Stimulated activated CD8-positive, alpha-beta memory T cell treated with anti-CD3 and anti-CD28 coated beads, Interleukin-15, amount 100 ng/mL, for 4 hours (primary cell): ENCODE measurements at regions not wholly inside any gene's neighbourhood (a gene's known extent, or its start where the extent isn't known, plus 50 kb on each side); places are given as distances from the start of the nearest gene placed in this dataset.

Experiments used
- DNase-seq, 2 donors: peaks; one replicate each; pipeline ENCODE4 v3.0.0-alpha.2; 2020; ENCODE audit warnings: low read depth in 2 of 2

GRCh38 chr10:130741901-130742855, 569.3 kb downstream of the TCERG1L start:
- DNase-seq, result no peak

DNA sequence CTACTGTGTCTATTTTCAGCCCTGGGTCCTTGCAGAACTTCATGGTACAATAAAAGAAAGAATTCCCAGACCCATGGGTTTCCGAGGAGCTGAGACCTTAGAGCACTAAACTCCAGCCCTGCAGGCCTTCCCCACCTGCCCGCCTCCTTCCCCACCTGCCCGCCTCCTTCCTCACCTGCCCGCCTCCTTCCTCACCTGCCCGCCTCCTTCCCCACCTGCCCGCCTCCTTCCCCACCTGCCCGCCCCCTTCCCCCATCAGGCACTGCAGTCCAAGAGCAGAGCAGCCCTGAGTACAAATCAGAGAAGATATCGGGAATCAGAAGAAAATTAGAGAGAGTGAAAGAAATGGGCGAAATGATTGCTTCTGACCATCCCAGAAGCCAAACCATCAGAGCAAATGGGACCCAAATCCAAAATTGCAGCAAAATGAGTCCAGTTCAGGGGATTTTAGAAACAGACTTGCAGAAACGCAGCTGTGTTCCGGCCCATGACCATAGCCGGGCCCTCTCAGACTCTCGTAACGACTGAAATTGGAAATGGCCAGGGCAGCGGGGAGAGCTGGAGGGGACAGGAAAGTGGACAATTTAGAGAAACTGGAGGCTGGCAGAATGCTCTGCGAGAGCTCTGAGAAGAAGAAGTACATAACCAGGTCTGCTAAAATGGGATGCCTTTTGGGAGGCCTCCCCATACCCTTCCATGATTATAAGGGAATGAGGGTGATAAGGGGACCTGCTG, 568.4 kb downstream of the TCERG1L start:
- no peak for DNase-seq

DNA sequence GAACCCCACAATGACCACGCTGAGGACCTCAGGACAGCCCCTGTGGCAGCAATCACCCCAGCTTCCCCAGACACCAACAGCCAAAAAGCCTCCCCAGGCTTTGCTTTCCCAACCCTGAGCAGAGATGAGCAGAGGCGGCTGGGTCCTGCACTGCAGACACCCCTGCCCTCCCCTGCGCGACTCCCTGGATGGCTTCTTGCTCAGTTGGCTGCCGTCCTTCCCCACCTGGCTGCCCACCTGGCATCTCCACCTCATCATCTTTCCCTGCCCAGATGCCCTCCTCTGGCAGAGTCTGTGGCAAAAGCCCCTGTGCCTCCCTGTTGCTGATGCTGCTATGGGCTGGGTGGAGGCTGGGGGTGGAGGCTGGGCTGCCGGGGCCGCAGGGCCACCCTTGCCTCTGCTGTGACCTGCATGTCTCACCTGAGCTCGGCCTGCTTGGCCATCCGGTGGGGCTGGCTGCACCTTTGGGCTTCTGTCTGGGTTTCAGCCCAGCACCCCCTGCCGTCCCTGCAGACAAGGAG, 567.7 kb downstream of the TCERG1L start:
- no peak for DNase-seq

- no peak for DNase-seq
These were observed 566.9 kb downstream of the TCERG1L start for GRCh38 chr10:130744631-130745030.

GRCh38 chr10:130745251-130745650, 566.3 kb downstream of the TCERG1L start:
- DNase-seq, result no peak

- no peak for DNase-seq
These were observed 565.7 kb downstream of the TCERG1L start for GRCh38 chr10:130745821-130746220.

DNA sequence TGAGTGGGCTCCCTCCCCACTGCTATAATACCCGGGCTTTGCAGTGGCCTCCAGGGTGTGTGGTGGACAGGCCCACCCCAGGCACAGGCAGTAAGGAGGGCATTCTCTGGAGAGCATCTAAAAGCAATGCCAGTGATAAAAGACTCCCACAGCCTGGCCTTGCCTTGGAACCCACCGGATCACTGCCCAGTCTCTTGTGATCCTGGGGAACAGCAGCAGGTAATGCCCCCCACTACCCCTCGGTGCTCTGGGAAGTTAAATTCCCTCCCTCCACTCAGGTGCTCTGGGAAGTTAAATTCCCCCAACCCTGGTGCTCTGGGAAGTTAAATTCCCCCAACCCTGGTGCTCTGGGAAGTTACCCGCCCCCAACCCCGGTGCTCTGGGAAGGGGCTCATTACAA, 565.2 kb downstream of the TCERG1L start:
- DNase-seq, result no peak

DNA sequence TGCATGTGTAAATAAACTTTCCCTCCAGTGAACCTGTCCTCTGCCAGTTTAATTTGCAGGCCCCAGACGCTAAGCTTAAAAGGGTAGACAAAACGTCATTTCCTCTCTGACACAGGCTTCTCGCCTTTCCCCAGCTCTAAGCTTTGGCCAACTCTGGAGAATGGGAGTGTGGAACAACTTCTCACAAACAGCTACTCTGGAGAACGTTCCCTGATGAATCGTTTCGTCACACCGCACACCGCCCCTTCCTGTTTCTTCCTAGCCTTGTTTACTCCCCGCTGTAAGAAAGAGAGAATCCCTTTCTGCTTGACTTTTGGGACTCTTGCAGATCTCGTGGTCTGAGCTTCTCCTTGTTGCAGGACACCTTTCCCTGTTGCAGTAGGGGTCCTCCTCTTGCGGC, 564.2 kb downstream of the TCERG1L start:
- DNase-seq, result no peak

DNA sequence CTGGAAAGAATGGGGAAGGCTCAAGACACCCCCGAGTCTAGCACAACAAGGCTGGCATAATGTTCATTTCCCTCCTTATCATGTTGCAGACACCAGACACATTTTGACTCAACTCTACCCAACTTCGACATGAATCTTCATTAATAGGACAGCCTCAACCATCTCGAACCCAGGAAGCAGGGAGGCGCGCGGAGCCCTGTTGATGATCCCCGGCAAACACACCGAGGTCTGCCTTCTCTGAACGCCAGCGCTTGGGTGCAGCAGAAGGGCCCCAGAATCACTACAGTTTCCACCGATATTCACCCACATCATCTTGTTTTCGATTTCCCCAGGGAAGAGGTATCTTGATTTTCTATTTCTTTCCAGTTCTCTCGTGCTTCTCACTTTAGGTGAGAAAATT, 563.6 kb downstream of the TCERG1L start:
- DNase-seq, result no peak

- no peak for DNase-seq
These were observed 563.0 kb downstream of the TCERG1L start for GRCh38 chr10:130748409-130749057.

DNA sequence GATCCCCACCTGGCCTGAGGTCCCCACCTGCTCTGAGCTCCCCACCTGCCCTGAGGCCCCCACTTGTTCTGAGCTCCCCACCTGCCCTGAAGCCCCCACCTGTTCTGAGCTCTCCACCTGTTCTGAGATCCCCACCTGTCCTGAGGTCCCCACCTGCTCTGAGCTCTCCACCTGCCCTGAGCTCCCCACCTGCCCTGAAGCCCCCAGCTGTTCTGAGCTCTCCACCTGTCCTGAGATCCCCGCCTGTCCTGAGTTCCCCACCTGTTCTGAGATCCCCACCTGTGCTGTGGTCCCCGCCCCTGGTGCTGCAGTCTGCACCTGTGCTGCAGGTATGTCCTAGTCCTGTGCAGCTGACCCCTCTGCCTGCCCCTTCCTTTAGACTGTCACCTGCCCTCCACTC, 561.6 kb downstream of the TCERG1L start:
- no peak for DNase-seq

DNA sequence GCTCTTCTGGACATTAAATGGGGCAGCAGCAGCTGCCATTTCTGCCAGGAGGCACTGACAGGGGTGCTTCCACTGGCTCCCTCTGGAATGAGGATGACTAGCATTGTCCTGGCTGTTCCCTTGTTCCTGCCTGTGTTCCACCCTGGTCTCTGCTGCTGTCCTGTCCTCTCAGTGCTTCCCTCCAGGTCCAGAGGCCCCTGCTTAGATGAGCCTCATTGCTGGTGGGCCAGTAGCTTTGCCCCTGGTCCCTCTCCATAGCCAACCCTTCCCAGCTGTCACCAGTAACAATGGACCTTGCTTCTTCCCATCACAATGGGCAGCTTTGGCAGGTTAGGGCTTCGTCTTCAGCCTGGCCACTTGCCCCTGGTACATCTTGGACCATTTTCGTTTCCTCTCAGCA, 561.1 kb downstream of the TCERG1L start:
- no peak for DNase-seq

DNA sequence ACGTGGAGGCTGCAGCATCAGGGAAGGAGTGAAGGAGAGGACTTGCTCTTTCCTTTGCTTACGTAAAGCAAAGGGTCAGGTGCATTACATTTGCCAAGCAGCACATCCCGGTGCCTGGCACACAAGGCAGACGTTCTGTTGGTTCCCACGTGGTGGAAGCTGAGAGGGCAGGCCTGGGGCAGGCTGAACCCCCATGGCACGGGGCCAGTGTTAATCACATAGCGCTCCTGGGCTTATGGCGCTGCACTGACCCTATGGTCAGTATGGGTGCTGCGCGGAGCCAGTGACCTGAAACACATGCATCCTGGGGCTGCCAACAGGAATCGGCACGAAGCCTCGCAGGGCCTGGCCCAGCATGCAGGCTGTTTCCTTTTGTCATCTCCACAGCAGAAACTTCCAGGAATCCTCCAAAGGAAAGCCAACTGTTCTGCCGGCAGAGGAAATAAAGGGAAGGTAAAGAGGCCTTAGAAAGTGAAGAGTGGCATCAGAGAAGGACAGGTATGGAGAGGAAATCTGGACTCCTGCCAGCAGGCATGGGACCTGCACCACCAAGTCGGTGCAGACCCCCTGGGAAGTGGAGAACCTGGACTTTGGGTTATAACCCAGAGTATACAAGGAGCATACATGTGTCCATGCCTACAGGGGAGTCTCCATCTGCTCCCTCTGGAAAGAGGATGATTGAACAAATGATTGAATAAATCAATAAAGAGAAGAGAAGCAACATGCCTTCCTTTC, 560.2 kb downstream of the TCERG1L start:
- no peak for DNase-seq

DNA sequence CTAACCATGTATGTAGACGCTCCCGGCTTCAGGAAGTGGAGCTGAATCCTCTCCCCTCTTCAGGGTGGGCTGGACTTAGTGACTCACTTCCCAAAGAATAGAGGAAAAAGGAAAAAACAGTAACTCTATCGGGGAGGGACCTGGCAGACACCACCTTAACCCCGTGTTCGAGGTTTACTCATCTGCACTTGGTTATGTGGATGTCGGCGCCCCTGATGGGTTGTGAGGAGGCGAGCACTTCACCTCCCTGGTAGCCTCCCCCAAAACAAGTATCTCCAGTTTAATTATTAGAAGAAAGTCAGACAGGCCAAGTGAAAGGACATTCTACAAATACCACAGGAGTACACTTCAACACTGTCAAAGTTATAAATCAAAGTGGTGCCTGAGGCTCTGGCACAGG, 559.7 kb downstream of the TCERG1L start:
- DNase-seq, result no peak

DNA sequence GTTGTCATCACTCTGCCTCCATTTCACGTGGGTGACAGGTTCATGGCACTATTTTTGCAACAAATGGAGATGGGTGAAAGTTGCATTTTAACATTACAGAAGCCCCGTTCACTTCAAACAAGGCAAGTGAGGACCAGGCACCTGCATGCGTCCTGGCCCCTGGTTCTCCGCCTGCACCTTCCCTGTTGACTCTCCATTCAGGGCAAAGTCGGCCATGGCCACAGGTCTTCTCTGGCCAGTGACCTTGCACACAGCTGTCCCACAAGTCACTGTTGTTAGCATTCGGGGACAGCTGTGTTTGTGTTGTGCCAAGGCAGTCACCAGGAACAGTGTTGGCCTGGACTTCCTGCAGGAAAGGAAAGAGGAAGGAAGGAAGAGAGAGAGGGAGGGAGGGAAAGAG, 554.9 kb downstream of the TCERG1L start:
- no peak for DNase-seq

DNA sequence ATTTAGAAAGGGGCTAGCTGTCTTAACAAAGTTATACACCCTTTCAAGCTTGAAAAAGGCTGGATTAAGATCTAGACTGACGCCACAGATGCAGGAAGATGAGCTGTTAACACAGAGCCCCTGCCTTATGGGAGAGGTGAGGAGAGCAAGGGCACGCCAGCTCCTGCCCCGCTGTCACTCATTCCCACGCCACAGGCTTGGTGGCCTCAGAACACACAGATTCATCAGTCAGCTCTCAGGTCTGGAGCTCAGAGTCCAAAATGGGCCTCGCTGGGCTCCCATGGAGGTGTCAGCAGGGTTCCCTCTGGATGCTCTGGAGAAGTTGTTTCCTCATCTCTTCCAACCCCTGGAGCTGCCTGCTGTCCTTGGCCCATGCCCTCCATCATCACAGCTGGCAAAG, 554.2 kb downstream of the TCERG1L start:
- DNase-seq, result no peak

DNA sequence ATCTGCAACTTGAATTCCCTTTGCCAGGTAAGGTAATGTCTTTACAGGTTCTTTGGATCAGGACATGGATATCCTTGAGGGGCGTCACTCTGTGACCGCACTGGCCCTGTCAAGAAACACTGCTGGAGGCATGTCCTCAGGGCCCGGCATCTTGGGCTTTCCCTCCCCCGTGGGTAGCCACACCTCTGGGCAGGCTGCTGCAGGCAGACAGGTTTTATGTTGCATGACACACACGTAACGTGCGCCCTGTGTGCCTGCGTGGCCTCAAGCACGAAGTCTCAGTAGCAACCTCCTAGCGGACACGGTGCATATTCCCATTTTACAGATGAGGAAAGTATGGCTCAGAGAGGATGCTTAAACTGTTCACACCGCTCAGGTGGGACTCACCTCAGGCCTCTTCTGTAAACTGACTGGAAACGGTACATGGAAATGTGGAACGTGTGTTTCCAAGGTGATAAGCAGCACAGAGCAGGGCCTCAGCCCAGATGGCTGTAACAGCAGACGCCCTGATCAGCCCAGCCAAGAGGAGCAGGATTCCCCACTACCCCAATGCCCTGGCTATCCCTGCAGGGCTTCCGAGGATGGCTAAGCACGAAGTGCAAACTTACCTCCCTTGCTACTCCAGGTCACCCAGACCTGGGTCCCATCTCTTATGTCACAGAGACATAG, 553.6 kb downstream of the TCERG1L start:
- DNase-seq, result no peak

GRCh38 chr10:130758529-130758928, 553.0 kb downstream of the TCERG1L start:
- DNase-seq, result no peak

DNA sequence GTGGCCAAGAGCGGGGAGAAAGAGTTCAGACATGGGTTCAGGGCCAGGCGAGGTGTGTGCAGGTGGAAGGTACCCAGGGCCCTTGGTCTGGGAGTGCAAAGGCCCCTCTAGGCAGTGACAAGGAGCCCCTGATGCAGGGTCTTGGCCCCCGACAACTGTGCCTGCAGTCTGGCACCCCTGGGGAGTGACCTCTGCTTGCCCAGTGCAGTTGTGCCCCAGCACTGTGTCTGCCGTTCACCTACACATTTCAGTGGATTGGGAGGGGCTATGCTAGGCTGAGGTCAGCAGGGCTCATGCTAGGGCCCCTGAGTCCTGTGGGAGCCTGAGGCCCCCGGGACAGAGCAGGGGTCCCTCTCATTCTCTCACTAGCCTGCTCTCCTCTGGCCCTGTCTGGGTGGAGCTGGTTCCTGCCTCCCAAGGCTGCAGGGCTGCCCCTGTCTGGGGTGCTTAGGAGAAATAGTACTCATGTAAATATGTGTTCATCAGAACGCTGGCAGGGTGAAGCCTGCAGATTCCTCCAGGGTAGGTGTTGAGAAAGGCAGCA, 550.4 kb downstream of the TCERG1L start:
- DNase-seq, result no peak

DNA sequence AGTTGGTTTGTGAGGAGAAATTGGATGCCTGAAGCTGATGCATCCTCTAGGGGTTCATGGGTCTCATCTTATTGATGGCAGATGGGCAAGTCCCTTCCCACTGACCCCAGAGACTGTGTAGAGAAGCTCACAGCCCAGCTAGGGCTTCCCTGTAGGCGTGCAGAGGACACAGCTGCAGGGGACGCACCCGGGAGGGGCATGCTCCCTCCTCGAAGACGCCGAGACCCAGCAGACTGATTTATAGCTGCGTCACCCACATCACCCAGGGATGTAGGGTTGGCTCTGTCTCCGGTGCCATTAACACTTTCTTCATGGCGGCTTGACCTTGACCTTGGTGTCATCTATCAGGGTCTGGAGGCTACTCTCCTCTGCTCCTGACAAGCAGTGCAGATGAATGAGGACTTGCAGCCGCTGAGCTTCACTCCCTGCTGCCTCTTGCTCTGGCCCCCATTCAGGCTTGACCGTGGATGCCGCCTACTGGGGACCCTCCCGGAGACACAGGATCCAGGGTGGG, 549.7 kb downstream of the TCERG1L start:
- DNase-seq, result no peak

DNA sequence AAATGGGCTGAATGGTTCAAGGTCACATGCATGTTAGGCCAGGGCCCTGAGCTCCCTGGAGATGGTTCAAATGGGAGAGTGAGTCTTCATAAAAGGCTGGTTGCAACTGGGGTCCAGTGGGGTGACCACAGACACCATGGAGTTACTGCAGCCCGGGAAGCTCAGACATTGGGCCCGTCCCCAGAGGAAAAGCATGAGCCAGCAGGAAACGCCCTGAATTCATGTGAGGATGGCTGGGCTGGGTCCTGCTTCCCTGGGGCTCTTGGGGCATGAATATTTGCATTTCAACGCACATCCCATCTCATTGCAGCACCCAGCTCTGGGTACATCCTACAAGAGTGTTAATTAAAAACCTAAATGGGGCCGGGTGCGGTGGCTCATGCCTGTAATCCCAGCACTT, 549.0 kb downstream of the TCERG1L start:
- no peak for DNase-seq
